HepG2 (cell line): ENCODE measurements at regions not wholly inside any gene's neighbourhood (a gene's known extent, or its start where the extent isn't known, plus 50 kb on each side); places are given as distances from the start of the nearest gene placed in this dataset.
"Not testable (repeated sequence)": the region's sequence is repeated elsewhere in the genome, so short reads cannot be mapped to it uniquely, and the experiment has no call there.

Experiments
- CBX2 ChIP-seq, 2 experiments: fragments of 200-600 bp in 1 of 2; sonication (generic); formaldehyde crosslinking in 1 of 2; IDR thresholded peaks; 2 replicates each; pipeline versions ENCODE4 v1.7.0 to v1.8.1; 2018 to 2022; ENCODE audit warnings: low read depth in 2 of 2, low read length in 1 of 2, mild to moderate bottlenecking in 1 of 2, missing genetic modification reagents in 1 of 2
- CTCF ChIP-seq: sonication (generic); formaldehyde crosslinking; IDR thresholded peaks from 2 replicates; pipeline ENCODE4 v1.5.0; 2020; ENCODE audit warnings: mild to moderate bottlenecking, missing genetic modification reagents, moderate library complexity
- FOXA1 ChIP-seq, 2 experiments: fragments of 450-650 bp in 1 of 2; sonication (generic) in 1 of 2; formaldehyde crosslinking in 1 of 2; IDR thresholded peaks; 2 replicates each; pipeline versions ENCODE4 v1.4.0 to v1.6.1; 2016 to 2020; ENCODE audit warnings: missing genetic modification reagents in 1 of 2
- GTF2F1 ChIP-seq: fragments of 150-350 bp; IDR thresholded peaks from 2 replicates; pipeline ENCODE4 v1.6.1; 2014; ENCODE audit warnings: low read length
- IKZF1 ChIP-seq: fragments of 450-650 bp; IDR thresholded peaks from 2 replicates; pipeline ENCODE4 v1.7.1; 2016
- PHF8 ChIP-seq: sonication (generic); formaldehyde crosslinking; IDR thresholded peaks from 2 replicates; pipeline ENCODE4 v1.5.0; 2020; ENCODE audit warnings: missing genetic modification reagents
- SALL2 ChIP-seq: sonication (generic); formaldehyde crosslinking; IDR thresholded peaks from 2 replicates; pipeline ENCODE4 v1.8.1; 2023; ENCODE audit warnings: mild to moderate bottlenecking, missing genetic modification reagents, inconsistent platforms
- ZNF264 ChIP-seq: sonication (generic); formaldehyde crosslinking; IDR thresholded peaks from 2 replicates; pipeline ENCODE4 v1.4.0; 2020; ENCODE audit warnings: missing genetic modification reagents

- TF ChIP-seq SALL2; CBX2 (IDR thresholded peaks at IDR 0.05; ENCODE audit: low read depth, low read length); CBX2 (CRISPR knock-in tag; IDR thresholded peaks at IDR 0.05; ENCODE audit: low read depth); ZNF264 (CRISPR knock-in tag); CTCF; GTF2F1; PHF8 (CRISPR knock-in tag); IKZF1; FOXA1 (IDR thresholded peaks at IDR 0.05); FOXA1 (CRISPR knock-in tag; IDR thresholded peaks at IDR 0.05): not testable (repeated sequence)
Measured at GRCh38 chr21:9727187-9727586, 794.2 kb upstream of the TPTE start.
